Smooth muscle cell (in vitro differentiated cells): ENCODE measurements at regions not wholly inside any gene's neighbourhood (a gene's known extent, or its start where the extent isn't known, plus 50 kb on each side); places are given as distances from the start of the nearest gene placed in this dataset.

ENCODE experiments used
- DNase-seq: peaks from one replicate; lab custom pipeline; 2025; ENCODE audit not compliant: unreplicated experiment; lab: John Stamatoyannopoulos, UW
- H2AFZ ChIP-seq: fragments of 200-600 bp; sonication (generic); 2 replicates; pipeline ENCODE4 v1.6.0; 2016; ENCODE audit warnings: antibody characterized with exemption, low read depth, mild to moderate bottlenecking
- H3F3A ChIP-seq: fragments of 200-600 bp; sonication (generic); 2 replicates; pipeline ENCODE4 v1.6.0; 2017; ENCODE audit warnings: antibody characterized with exemption, low read depth
- H3K27ac ChIP-seq: fragments of 200-600 bp; sonication (generic); 2 replicates; pipeline ENCODE4 v1.5.1; 2016; ENCODE audit warnings: low read depth, mild to moderate bottlenecking
- H3K27me3 ChIP-seq: fragments of 200-600 bp; sonication (generic); 2 replicates; pipeline ENCODE4 v1.6.1; 2016; ENCODE audit warnings: low read depth, mild to moderate bottlenecking
- H3K36me3 ChIP-seq: fragments of 200-600 bp; sonication (generic); 2 replicates; pipeline ENCODE4 v1.5.1; 2016; ENCODE audit warnings: low read depth
- H3K4me1 ChIP-seq: fragments of 200-600 bp; sonication (generic); 2 replicates; pipeline ENCODE4 v1.5.1; 2016; ENCODE audit warnings: low read depth
- H3K4me2 ChIP-seq: fragments of 200-600 bp; sonication (generic); 2 replicates; pipeline ENCODE4 v1.6.0; 2016; ENCODE audit warnings: mild to moderate bottlenecking
- H3K4me3 ChIP-seq: fragments of 200-600 bp; sonication (generic); 2 replicates; pipeline ENCODE4 v1.5.1; 2016; ENCODE audit warnings: mild to moderate bottlenecking
- H3K79me2 ChIP-seq: fragments of 200-600 bp; sonication (generic); 2 replicates; pipeline ENCODE4 v1.6.0; 2016; ENCODE audit warnings: low read depth, mild to moderate bottlenecking
- H3K9ac ChIP-seq: fragments of 200-600 bp; sonication (generic); 2 replicates; pipeline ENCODE4 v1.6.0; 2016; ENCODE audit warnings: low read depth
- H3K9me3 ChIP-seq: fragments of 200-600 bp; sonication (generic); replicated peaks from 2 replicates; pipeline ENCODE4 v1.5.1; 2016; ENCODE audit warnings: low read depth
- H4K20me1 ChIP-seq: fragments of 200-600 bp; sonication (generic); 2 replicates; pipeline ENCODE4 v1.6.0; 2016; ENCODE audit warnings: low read depth
- CTCF ChIP-seq: fragments of 200-600 bp; sonication (generic); IDR thresholded peaks from 2 replicates; pipeline ENCODE4 v1.5.1; 2017; ENCODE audit warnings: borderline replicate concordance, mild to moderate bottlenecking, antibody characterized with exemption; ENCODE audit not compliant: insufficient read depth, poor library complexity, severe bottlenecking
- WGBS: methylation state at CpG from one replicate; pipeline ENCODE4 v1.1.7; 2016; ENCODE audit warnings: low lambda C conversion rate; 5-methylcytosine and 5-hydroxymethylcytosine counted together

GRCh38 chr7:13656330-13656729 is 333.1 kb downstream of the ETV1 start:
- no peak for DNase-seq
- no peak overlapping the region for H2AFZ ChIP-seq
- H3K36me3 ChIP-seq, result no peaks in the 10 kb centered on the region
- WGBS, result 94% methylated on average over 1 of the region's 1 CpG
- no peaks in the 10 kb centered on the region for H3K4me1 ChIP-seq
- no peak overlapping the region for H3K27ac ChIP-seq
- H3K4me3 ChIP-seq, result no peak overlapping the region
- no peak overlapping the region for H3K4me2 ChIP-seq
- H3K9ac ChIP-seq, result no peak overlapping the region
- no peaks in the 10 kb centered on the region for H3F3A ChIP-seq
- TF ChIP-seq CTCF, result no peak
- peaks cover 6% of the 10 kb centered on the region for H3K9me3 ChIP-seq
- H4K20me1 ChIP-seq, result no peaks in the 10 kb centered on the region
- no peaks in the 10 kb centered on the region for H3K79me2 ChIP-seq
- H3K27me3 ChIP-seq, result no peaks in the 10 kb centered on the region

- Histone ChIP-seq H3K9ac (no peak overlapping the region), H3K4me1 (no peaks in the 10 kb centered on the region), H3F3A (no peaks in the 10 kb centered on the region), H3K4me2 (no peak overlapping the region), H2AFZ (no peak overlapping the region), H3K27me3 (no peaks in the 10 kb centered on the region), H3K36me3 (no peaks in the 10 kb centered on the region), H3K4me3 (no peak overlapping the region), H4K20me1 (no peaks in the 10 kb centered on the region), H3K79me2 (no peaks in the 10 kb centered on the region), H3K27ac (no peak overlapping the region), H3K9me3 (no peaks in the 10 kb centered on the region)
- TF ChIP-seq CTCF, result no peak
- WGBS, result 92% methylated on average over 6 of the region's 6 CpGs
- DNase-seq, result no peak
Measured at GRCh38 chr7:13673290-13673689, 316.2 kb downstream of the ETV1 start.

- Histone ChIP-seq H3K79me2 (no peaks in the 10 kb centered on the region), H3K9me3 (no peaks in the 10 kb centered on the region), H3K9ac (no peak overlapping the region), H3K36me3 (no peaks in the 10 kb centered on the region), H3K4me2 (no peak overlapping the region), H3K27me3 (no peaks in the 10 kb centered on the region), H3K27ac (no peak overlapping the region), H3K4me3 (no peak overlapping the region), H2AFZ (no peak overlapping the region), H4K20me1 (no peaks in the 10 kb centered on the region), H3F3A (no peaks in the 10 kb centered on the region), H3K4me1 (no peaks in the 10 kb centered on the region)
- no peak for TF ChIP-seq CTCF
- DNase-seq, result no peak
- 86% methylated on average over 1 of the region's 1 CpG for WGBS
Measured at GRCh38 chr7:13682626-13683025, 306.8 kb downstream of the ETV1 start.

GRCh38 chr7:13687500-13687899 is 302.0 kb downstream of the ETV1 start:
- 100% methylated on average over 1 of the region's 1 CpG for WGBS
- TF ChIP-seq CTCF, result no peak
- Histone ChIP-seq H3K27me3 (no peaks in the 10 kb centered on the region), H3K27ac (no peak overlapping the region), H3K4me1 (no peaks in the 10 kb centered on the region), H4K20me1 (no peaks in the 10 kb centered on the region), H2AFZ (no peak overlapping the region), H3K4me2 (no peak overlapping the region), H3K9ac (no peak overlapping the region), H3K4me3 (no peak overlapping the region), H3F3A (no peaks in the 10 kb centered on the region), H3K79me2 (no peaks in the 10 kb centered on the region), H3K9me3 (no peaks in the 10 kb centered on the region), H3K36me3 (no peaks in the 10 kb centered on the region)
- DNase-seq, result no peak
